Hematopoietic multipotent progenitor cell treated with erythropoietin and hydrocortisone succinate and interleukin-3 and kit ligand, for 4 days (in vitro differentiated cells): ENCODE measurements at regions not wholly inside any gene's neighbourhood (a gene's known extent, or its start where the extent isn't known, plus 50 kb on each side); places are given as distances from the start of the nearest gene placed in this dataset.

Experiments used
- DNase-seq: peaks from one replicate; pipeline ENCODE4 v3.0.0-alpha.2; 2015

- DNase-seq: no peak
Observed at GRCh38 chrX:143165778-143166177, 140.1 kb downstream of the SPANXN4 start.

DNA sequence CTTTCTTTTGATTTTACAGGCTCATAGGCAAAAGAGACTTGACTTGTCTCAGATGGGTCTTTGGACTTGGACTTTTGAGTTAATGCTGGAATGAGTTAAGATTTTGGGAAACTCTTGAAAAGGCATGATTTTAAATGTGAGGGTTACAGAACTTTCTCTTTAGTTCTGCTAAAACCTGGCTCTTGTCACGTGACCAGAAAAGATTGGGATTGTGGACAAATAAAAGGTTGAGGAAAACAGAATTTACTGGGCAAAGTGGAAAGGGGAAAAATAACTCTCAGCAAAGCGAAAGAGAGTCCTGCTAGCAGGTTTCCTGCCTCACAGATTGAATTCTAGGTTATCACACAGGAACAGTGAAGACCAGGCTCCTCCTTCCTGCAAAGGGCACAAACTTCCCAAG, 114.0 kb downstream of the SPANXN4 start:
- no peak for DNase-seq

- no peak for DNase-seq
Observed at GRCh38 chrX:143121477-143121876, 95.7 kb downstream of the SPANXN4 start.

- DNase-seq: no peak
Observed at GRCh38 chrX:143115466-143115865, 89.7 kb downstream of the SPANXN4 start.

GRCh38 chrX:143095816-143096215, 70.1 kb downstream of the SPANXN4 start:
- DNase-seq: no peak

DNA sequence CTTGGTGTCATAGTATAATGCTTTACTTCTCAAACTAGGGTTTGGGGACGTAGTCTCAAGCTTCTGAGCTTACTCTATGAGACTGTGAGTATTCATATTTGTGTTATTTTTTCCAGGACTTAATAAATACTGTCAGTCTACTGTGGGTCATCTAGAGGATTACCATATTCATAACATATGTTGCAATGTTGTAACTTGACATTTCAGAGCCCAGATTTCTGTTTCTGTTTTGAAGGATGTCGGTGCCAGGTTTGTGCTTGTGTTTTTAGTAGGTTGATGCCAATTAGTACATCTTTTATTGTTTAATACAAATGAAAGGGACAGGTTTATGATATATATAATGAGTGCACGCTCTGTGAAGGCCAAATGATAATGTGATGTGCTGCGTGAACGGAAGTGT, 69.6 kb downstream of the SPANXN4 start:
- no peak for DNase-seq

DNA sequence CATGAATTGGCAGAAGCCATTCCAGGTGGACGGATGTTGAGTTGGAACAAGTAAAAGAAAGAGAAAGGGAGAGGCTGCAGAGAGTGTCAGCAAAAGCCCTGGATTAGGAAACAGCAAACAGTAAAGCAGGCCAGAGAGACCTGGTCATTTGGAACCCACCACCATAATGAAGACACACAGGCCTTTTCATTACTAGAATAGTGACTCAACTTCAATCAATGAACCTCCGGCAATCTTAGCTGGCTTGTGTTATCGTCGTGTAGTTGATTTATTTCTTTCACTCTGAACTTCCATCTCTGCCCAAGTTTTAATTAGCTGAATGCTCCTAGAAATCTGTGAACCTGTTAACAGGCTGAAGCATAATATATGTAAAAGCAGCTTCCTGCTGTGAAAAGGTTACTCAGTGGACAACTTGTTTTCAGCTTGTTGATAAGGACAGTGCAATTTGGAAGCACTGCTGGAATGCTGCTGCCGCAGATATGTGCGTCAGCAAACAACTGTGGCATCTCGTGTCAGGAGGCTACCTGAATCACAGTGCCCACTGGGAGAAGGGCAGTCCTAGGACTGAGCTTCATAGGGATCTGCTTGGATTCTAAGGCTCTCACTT, 68.8 kb downstream of the SPANXN4 start:
- DNase-seq: no peak
